Right lobe of liver (tissue), 6 donors: ENCODE measurements at regions not wholly inside any gene's neighbourhood (a gene's known extent, or its start where the extent isn't known, plus 50 kb on each side); places are given as distances from the start of the nearest gene placed in this dataset.

ENCODE experiments used
- ATAC-seq, 4 donors: fragments of 200-7000 bp; cut with Tn5 transposase; one replicate each; pipeline ENCODE4 v1.9.1; 2020; ENCODE audit warnings: mild to moderate bottlenecking in 4 of 4, moderate library complexity in 4 of 4
- DNase-seq, 3 donors: peaks; one replicate each; pipeline ENCODE4 v3.0.0-alpha.2; 2020
- H3K27ac ChIP-seq, 3 donors: fragments of 200-600 bp; one replicate each; pipeline ENCODE4 v1.8.0; 2022
- H3K27me3 ChIP-seq, 2 donors: fragments of 200-600 bp; one replicate each; pipeline ENCODE4 v1.8.0; 2022
- H3K36me3 ChIP-seq, 4 donors: fragments of 200-600 bp; sonication (generic) in 1 of 4; one replicate each; pipeline versions ENCODE4 v1.5.1 to v1.8.0; 2017 to 2022; ENCODE audit warnings: control low read depth in 1 of 4
- H3K4me1 ChIP-seq, 4 donors: fragments of 200-600 bp; sonication (generic) in 1 of 4; one replicate each; pipeline versions ENCODE4 v1.5.1 to v1.8.0; 2017 to 2022; ENCODE audit warnings: control low read depth in 1 of 4
- H3K4me3 ChIP-seq, 3 donors: fragments of 200-600 bp; one replicate each; pipeline ENCODE4 v1.8.0; 2022
- H3K9me3 ChIP-seq, 4 donors: fragments of 200-600 bp; sonication (generic) in 1 of 4; one replicate each; pipeline versions ENCODE4 v1.5.1 to v1.8.0; 2017 to 2022; ENCODE audit warnings: control low read depth in 1 of 4
- CTCF ChIP-seq, 4 donors: fragments of 200-600 bp in 3 of 4; fragments of 450-650 bp in 1 of 4; IDR thresholded peaks; one replicate each; pipeline versions ENCODE4 v1.5.1 to v1.8.0; 2016 to 2022; ENCODE audit warnings: antibody characterized with exemption in 4 of 4, mild to moderate bottlenecking in 2 of 4
- POLR2A ChIP-seq: fragments of 450-650 bp; IDR thresholded peaks from one replicate; pipeline ENCODE4 v1.6.1; 2017; ENCODE audit warnings: antibody characterized with exemption, mild to moderate bottlenecking
- WGBS: methylation state at CpG from one replicate; pipeline ENCODE4 v1.1.6; 2018; ENCODE audit warnings: low coverage, low lambda C conversion rate; ENCODE audit not compliant: insufficient coverage; ENCODE audit errors: missing lambda C conversion rate; 5-methylcytosine and 5-hydroxymethylcytosine counted together
- intact Hi-C, 2 donors: fragments of 100-400 bp; cut with DNase I; formaldehyde crosslinking; loops; one replicate each; pipeline versions ENCODE4 v1.11.2 to v1.14.1; 2022
- donor health status: DM: no; HTN: yes; CAD: no.
- donor health status: DM: no; HTN: no; CAD: no.
- donor health status: DM: no; HTN: no; CAD: no.
- donor health status: DM: no; HTN: yes; CAD: no.
- donor health status: DM: no; HTN: yes; CAD: no.

GRCh38 chr11:82004537-82005213, 729.0 kb downstream of the FAM181B start:
- Histone ChIP-seq H3K4me3 (no peak overlapping the region), H3K27ac (no peak overlapping the region), H3K9me3 (no peaks in the 10 kb centered on the region), H3K36me3 (no peaks in the 10 kb centered on the region), H3K4me1 (no peaks in the 10 kb centered on the region), H3K27me3 (no peaks in the 10 kb centered on the region)
- intact Hi-C loops: no loop called here
- DNase-seq (no peak), ATAC-seq (no peak)
- WGBS: 65% methylated on average over 4 of the region's 4 CpGs
- TF ChIP-seq CTCF (IDR thresholded peaks at IDR 0.05): no peak
- no peak for TF ChIP-seq POLR2A

GRCh38 chr11:82003671-82004515, 729.8 kb downstream of the FAM181B start:
- intact Hi-C loops: no loop called here
- Histone ChIP-seq H3K27ac (no peak overlapping the region), H3K4me3 (no peak overlapping the region), H3K36me3 (no peaks in the 10 kb centered on the region), H3K9me3 (no peaks in the 10 kb centered on the region), H3K27me3 (no peaks in the 10 kb centered on the region), H3K4me1 (no peaks in the 10 kb centered on the region)
- no peak for DNase-seq
- 61% methylated on average over 6 of the region's 7 CpGs for WGBS
- ATAC-seq: no peak
- TF ChIP-seq POLR2A (no peak), CTCF (IDR thresholded peaks at IDR 0.05) (no peak)

GRCh38 chr11:82003024-82003423, 730.6 kb downstream of the FAM181B start:
- DNase-seq: no peak
- TF ChIP-seq CTCF (IDR thresholded peaks at IDR 0.05): no peak
- TF ChIP-seq POLR2A: no peak
- intact Hi-C loops: no loop called here
- Histone ChIP-seq H3K27me3 (no peaks in the 10 kb centered on the region), H3K4me3 (no peak overlapping the region), H3K9me3 (no peaks in the 10 kb centered on the region), H3K27ac (no peak overlapping the region), H3K4me1 (no peaks in the 10 kb centered on the region), H3K36me3 (no peaks in the 10 kb centered on the region)
- peak in 1 of 4 donors; percentile 31 for ATAC-seq
- 65% methylated on average over 4 of the region's 8 CpGs for WGBS

GRCh38 chr11:81995889-81996288, 737.8 kb downstream of the FAM181B start:
- H3K27ac ChIP-seq: no peak overlapping the region
- H3K27me3 ChIP-seq: no peaks in the 10 kb centered on the region
- ATAC-seq: no peak
- WGBS: 83% methylated on average over 6 of the region's 8 CpGs
- no peaks in the 10 kb centered on the region for H3K36me3 ChIP-seq
- H3K4me3 ChIP-seq: no peak overlapping the region
- intact Hi-C loops: no loop called here
- H3K4me1 ChIP-seq: peaks cover 0 to 11% (median 0%) of the 10 kb centered on the region in 4 donors
- H3K9me3 ChIP-seq: no peaks in the 10 kb centered on the region
- TF ChIP-seq CTCF (IDR thresholded peaks at IDR 0.05) (no peak), POLR2A (no peak)
- DNase-seq: no peak
